ENCODE measurements at regions not wholly inside any gene's neighbourhood (a gene's known extent, or its start where the extent isn't known, plus 50 kb on each side); places are given as distances from the start of the nearest gene placed in this dataset.

DNA sequence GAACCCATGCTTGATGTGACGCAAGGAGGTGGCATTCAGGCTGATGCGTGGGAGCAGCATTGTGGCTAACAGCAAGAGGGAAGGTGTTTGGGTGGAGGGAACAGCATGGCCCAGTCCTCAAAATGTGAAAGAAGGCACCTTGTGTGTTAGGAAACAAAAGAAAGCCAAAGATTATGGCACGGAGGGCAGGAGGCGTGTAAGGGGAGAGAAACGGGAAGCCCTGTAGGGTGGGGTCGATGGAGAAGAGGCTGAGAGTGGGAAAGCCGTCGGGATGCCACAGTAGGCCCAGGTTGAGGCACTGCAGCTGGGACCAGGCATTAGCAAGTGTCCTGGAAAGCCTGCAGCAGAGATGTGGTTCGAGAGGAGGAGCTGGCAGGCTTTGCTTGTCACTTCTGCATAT lies 241.1 kb downstream of the GADD45G start:
- no peak for DNase-seq (ENCODE audit: low spot score, unreplicated experiment)
- TF ChIP-seq, protein P1, sequence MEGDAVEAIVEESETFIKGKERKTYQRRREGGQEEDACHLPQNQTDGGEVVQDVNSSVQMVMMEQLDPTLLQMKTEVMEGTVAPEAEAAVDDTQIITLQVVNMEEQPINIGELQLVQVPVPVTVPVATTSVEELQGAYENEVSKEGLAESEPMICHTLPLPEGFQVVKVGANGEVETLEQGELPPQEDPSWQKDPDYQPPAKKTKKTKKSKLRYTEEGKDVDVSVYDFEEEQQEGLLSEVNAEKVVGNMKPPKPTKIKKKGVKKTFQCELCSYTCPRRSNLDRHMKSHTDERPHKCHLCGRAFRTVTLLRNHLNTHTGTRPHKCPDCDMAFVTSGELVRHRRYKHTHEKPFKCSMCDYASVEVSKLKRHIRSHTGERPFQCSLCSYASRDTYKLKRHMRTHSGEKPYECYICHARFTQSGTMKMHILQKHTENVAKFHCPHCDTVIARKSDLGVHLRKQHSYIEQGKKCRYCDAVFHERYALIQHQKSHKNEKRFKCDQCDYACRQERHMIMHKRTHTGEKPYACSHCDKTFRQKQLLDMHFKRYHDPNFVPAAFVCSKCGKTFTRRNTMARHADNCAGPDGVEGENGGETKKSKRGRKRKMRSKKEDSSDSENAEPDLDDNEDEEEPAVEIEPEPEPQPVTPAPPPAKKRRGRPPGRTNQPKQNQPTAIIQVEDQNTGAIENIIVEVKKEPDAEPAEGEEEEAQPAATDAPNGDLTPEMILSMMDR (IDR thresholded peaks at IDR 0.05; ENCODE audit: unreplicated experiment): no peak
- no peak overlapping the region for H3K4me3 Mint-ChIP-seq (ENCODE audit: low read depth)
- peaks cover 3% of the 10 kb centered on the region for H3K4me1 Mint-ChIP-seq (ENCODE audit: low read depth)
- H3K27me3 Mint-ChIP-seq: peaks cover 23% of the 10 kb centered on the region
- no peaks in the 10 kb centered on the region for H3K36me3 Mint-ChIP-seq (ENCODE audit: insufficient read depth)
- no peak overlapping the region for H3K27ac Mint-ChIP-seq
- H3K9me3 Mint-ChIP-seq (ENCODE audit: low read depth): peaks cover 3% of the 10 kb centered on the region

DNA sequence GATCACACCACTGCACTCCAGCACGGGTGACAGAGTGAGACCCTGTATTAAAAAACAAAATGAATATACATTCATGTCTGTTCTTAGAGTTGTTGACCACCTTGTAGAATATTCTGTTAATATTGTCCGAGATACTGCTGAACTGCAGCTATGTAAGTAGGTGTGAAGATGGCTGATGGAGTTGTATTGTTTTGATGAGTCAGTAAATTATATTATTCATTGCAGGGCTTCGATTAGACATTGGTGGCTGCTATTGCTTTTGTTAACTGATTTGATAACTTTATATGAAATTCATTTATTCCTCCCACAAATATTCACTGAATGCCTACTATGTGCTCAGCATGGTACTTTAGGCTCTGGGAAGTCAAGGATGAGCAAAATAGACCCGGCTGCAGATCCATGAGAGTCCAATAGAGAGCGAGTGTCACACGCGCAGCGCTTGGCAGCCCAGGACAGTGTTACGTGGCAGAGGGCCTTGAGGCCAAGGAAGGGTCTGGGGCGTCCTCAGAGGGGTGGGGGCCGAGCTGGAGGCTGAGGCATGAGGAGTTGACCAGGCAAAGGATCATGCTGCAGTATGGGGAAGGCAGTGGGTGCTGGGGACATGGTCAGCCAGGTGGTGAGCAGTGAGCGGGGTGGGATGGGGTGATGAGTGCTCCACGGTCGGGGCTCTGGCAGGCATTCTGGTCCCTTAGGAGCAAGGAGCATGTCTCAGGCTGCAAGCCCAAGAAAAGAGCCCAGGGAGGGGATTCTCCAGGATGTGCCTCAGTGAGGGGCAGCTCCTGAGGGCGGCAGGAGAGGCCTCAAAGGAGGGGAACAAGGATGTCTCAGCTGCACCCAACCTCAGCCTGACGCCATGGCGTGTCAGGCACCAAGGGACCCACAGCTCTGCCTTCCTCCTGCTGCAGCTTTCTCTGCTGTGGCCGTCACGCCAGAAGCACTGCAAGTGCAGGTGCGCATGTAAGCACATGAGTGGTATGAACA lies 243.5 kb downstream of the GADD45G start:
- TF ChIP-seq, protein P1 (IDR thresholded peaks at IDR 0.05; ENCODE audit: unreplicated experiment): no peak
- DNase-seq (ENCODE audit: low spot score, unreplicated experiment): no peak
- peaks cover 3% of the 10 kb centered on the region for H3K9me3 Mint-ChIP-seq (ENCODE audit: low read depth)

DNA sequence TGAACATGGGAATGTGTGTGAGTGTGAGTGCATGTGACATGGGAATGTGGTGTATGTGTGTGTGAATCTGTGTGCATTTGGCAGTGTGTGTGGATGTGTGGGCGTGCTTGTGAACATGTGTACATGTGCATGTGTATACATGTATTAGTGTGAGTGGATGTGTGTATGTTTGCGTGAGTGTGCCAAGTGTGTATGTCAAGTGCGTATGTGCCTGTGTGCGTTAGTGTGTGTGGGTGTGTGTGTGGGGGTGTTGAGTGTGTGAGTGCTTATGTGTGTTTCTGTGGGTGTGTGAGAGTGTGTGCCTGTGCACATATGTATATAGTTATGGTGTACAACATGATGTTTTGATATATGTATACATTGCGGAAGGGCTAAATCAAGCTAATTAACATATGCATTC lies 244.3 kb downstream of the GADD45G start:
- H3K4me3 Mint-ChIP-seq (ENCODE audit: low read depth): no peak overlapping the region
- H3K27me3 Mint-ChIP-seq: peaks cover 17% of the 10 kb centered on the region
- TF ChIP-seq, protein P1 (IDR thresholded peaks at IDR 0.05; ENCODE audit: unreplicated experiment): no peak
- no peaks in the 10 kb centered on the region for H3K36me3 Mint-ChIP-seq (ENCODE audit: insufficient read depth)
- peaks cover 3% of the 10 kb centered on the region for H3K9me3 Mint-ChIP-seq (ENCODE audit: low read depth)
- no peak for DNase-seq (ENCODE audit: low spot score, unreplicated experiment)
- peaks cover 3% of the 10 kb centered on the region for H3K4me1 Mint-ChIP-seq (ENCODE audit: low read depth)
- H3K27ac Mint-ChIP-seq: no peak overlapping the region

More for the DNA sequence above, 243.5 kb downstream of the GADD45G start:
- Mint-ChIP-seq H3K36me3 (ENCODE audit: insufficient read depth) (no peaks in the 10 kb centered on the region), H3K4me3 (ENCODE audit: low read depth) (no peak overlapping the region), H3K27me3 (peaks cover 14% of the 10 kb centered on the region), H3K27ac (no peak overlapping the region), H3K4me1 (ENCODE audit: low read depth) (peaks cover 3% of the 10 kb centered on the region)

DNA sequence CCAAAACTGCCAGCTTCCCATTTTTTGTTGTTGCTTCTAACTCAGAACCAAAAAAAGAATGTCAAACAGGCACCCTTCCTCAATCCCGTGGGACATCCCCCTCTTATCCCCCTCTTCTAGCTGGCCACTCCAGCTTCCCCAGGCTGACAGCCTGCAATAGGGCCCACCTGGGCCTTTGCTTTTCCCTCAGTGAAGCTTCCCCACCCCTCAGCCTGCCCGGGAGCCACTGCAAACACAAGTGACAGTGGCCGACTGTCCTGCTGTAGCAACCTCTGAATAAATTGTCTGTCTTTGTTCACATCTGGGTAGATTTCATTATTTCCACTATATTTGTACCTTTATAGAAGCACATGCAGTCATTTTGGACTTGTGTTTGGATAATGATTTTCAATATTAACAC lies 245.3 kb downstream of the GADD45G start:
- H3K4me1 Mint-ChIP-seq (ENCODE audit: low read depth): peaks cover 3% of the 10 kb centered on the region
- DNase-seq (ENCODE audit: low spot score, unreplicated experiment): no peak
- TF ChIP-seq, protein P1 (IDR thresholded peaks at IDR 0.05; ENCODE audit: unreplicated experiment): no peak
- peaks cover 17% of the 10 kb centered on the region for H3K27me3 Mint-ChIP-seq
- peaks cover 3% of the 10 kb centered on the region for H3K9me3 Mint-ChIP-seq (ENCODE audit: low read depth)
- no peaks in the 10 kb centered on the region for H3K36me3 Mint-ChIP-seq (ENCODE audit: insufficient read depth)
- H3K4me3 Mint-ChIP-seq (ENCODE audit: low read depth): no peak overlapping the region
- no peak overlapping the region for H3K27ac Mint-ChIP-seq

DNA sequence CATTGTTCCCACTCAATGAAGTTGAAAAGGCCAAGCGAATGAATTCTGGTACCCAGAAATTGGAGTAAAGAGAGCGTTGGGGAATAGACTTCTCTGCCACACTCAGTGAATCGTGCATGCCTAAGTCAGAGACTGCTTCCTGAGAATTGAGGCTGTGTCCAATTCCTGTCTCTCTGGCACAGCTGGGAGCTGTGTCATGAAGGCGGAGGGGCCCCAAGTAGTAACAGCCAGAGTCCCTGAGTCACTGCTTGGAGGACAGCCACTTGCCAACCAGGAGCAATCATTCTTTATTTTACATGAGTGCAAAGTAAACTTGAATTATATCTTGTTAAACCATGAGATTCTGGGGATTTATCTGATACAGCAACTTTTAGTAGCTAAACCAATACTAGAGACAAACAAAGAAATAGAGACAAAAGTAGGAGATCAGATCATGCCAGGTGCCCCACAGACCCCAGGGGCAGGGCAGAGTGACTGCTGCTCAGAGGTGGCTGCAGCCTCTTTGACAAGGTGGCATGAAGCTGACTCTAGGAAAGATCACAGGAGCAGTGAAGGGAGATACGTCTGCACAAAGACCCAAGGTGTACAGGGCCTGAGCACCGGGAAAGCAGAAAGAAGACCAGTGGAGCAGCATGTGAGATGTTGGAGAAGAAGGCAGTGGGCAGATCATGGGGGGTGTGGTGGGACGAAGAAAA lies 246.0 kb downstream of the GADD45G start:
- TF ChIP-seq, protein P1 (IDR thresholded peaks at IDR 0.05; ENCODE audit: unreplicated experiment): no peak
- Mint-ChIP-seq H3K9me3 (ENCODE audit: low read depth) (peaks cover 3% of the 10 kb centered on the region), H3K4me3 (ENCODE audit: low read depth) (no peak overlapping the region), H3K27me3 (peaks cover 14% of the 10 kb centered on the region), H3K4me1 (ENCODE audit: low read depth) (peaks cover 3% of the 10 kb centered on the region), H3K36me3 (ENCODE audit: insufficient read depth) (no peaks in the 10 kb centered on the region), H3K27ac (no peak overlapping the region)
- no peak for DNase-seq (ENCODE audit: low spot score, unreplicated experiment)
